Endometrium (tissue), 2 donors: ENCODE measurements at regions not wholly inside any gene's neighbourhood (a gene's known extent, or its start where the extent isn't known, plus 50 kb on each side); places are given as distances from the start of the nearest gene placed in this dataset.
"Not testable (repeated sequence)": the region's sequence is repeated elsewhere in the genome, so short reads cannot be mapped to it uniquely, and the experiment has no call there.

ENCODE experiments used
- FAIRE-seq: peaks from 2 replicates; lab custom pipeline; 2012; peaks lifted over from hg19 to GRCh38; lab: Jason Lieb, UNC
- donor health status: control.
- donor health status: control.

DNA sequence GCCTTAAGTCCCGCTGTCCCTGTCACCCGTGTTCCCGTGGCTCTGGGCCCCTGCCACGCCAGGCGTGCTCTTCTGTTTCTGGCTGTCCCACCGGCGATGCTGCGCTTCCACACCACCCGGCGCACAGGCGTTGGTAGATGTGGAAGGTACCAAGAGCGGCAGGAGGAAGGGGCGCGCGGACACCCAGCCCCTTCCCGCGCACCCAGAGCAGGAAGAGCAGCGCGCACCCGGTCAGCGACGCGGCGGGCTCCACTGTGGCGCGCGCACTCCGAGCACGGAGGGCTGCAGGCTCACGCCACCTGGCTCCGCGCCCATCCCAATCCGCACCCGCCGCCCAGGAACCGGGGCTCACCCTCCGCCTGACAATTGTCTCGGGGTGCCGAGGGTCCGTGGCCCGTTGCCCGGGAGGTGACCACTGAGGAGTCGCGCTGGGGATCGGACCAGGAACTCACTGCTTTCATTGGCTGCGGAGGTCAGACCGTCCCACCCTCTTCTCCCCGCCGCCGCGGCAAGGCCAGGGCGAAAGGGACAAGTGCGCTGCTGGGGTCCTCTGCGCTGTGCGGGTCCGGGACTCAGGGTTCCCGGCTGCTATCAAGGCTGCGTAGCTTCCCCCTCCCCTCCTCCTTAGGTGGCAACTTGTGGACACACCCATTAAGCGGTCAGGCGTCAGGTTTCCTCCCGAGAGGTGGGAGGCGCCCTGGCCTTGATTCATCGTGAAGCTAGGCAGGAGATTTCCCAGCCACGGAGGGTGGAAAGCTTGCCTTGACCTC is 121.6 kb upstream of the ZNF92 start:
- FAIRE-seq: no peak

DNA sequence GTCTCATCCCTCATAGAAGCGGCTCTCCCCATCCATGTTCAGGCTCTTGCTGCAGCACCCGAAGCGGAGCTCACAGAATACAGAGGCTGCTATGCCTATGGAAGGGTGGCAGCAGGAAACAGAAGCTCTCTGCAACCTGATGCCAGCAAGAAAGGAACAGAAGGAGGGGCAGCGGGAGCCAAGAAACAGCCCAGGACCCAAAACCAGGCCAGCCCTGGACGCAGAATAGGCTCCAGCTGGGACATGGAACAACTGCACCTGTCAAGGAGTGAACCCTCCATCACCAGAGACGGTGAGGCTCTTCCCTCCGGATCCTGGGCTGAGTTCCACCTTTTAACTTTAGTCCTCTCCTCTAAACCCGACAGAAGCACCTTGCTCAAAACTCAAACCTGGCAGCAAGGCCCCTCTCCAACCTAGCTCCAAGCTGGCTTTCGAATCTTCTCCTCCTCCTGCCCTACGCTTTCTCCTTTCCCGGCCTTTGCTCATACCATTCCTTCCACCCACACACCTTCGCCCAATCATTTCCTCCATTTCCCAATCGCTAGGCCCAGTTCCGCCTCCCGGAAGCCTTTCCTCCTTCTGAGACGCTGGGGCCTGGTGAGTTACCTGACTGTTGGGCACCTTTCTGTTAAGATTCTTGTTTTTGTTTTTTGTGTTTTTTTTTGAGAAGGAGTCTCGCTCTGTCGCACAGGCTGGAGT is 122.8 kb upstream of the ZNF92 start:
- FAIRE-seq: no peak

DNA sequence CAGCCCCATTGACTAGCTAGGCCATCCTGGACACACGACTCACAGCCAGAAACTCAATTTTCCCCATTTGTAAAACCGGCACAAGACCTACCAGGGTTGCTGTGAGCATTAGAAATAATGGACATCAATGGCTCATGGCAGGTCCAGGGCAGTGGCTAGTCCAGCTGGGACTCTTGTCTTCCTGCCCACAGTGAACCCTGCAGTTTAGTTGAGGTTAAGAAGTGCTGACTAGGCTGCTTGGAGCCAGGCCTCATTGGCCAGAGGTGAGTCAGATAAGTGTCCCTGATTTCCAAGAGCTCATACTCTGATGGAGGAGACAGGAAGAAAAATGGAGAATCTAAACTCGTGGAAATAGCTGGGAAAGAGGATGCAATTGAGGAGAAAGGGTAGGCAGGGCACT is 123.4 kb upstream of the ZNF92 start:
- no peak for FAIRE-seq

DNA sequence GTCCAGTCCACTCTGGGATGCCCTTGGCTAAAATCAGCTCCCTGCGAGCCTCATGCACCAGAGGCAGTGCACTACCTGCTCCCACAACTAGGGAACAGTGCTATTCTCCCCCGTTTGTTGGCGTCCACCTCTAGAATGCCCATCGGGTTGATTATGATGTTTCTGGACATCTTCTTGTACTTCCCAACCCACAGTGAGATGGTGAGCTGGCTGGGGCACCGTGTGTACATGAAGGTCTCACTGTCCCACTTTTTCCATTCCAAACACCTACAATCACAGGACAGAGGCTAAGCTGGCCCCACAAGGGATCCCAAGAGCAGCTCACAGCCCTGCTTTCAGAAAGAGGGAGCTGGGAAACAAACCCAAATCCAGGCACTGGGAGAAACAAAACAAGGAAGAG is 126.2 kb upstream of the ZNF92 start:
- FAIRE-seq: no peak

DNA sequence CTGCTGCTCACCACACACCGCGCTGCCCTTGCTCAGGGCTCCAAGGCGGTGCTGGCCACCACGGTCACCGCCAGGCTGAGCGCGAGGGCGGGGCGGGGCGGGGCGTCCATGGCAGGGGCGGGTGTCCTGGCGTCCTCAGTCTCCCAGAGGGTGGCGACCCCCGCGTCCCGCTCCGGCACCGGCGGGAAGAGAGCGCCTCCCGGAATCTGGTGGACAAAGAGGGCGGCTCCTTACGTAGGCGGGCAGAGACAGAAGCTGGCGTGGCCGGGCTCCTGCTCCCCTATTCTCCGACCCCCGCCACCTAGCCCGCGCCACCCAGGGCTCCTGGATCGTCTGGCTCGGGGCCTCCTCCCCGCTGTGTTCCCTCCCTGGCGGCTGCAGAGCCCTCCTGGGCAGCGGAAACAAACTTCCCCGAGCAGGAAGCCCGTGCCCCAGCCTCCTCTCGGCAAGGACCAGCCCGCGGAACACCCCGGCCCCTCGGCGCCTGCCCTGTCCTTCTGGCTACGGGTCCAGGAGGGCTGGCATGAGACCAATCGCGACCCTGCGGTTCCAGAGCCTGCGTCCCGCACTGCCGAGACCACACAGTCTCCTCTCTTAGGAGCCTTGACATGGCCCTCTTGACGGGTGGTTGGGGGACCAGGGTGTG is 133.8 kb upstream of the ZNF92 start:
- FAIRE-seq: no peak

DNA sequence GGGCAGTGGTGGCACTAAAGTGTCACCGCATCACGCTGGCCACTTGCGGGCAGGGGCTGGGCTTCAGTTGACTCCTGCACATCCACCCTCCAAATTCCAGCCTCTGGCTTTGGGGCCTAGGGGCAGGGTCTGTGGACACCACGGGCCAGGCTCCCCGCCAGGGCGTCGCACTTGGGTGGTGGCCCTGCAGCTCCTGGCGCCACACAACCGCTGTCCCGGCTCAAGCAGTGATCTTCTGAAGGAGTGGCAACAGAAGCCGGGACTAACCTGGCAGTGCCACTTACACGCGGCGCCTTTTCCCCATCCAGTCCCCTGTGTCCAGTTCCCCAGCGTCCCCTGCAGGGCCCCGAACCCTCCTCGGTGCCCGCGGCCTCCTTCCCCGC is 134.3 kb upstream of the ZNF92 start:
- no peak for FAIRE-seq

DNA sequence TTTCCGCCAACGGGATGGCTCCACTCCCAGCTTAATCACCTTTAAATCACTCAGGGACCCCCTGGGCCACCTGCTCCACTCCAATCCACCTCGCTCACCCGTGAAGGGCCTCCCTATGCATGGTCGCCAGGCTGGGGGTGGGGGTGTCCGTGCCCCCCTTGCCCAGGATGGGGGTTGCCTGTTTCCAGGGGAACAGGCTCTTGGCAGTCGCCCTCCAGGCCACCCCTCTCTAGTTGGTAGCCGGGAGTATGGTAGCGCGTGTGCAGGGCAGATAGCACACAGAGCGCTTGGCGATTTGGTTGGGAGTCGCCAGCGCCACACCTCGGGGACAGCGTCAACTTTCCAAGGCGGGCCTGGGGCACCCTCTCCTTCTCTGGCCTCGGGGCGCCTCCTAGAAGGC is 134.9 kb upstream of the ZNF92 start:
- no peak for FAIRE-seq

DNA sequence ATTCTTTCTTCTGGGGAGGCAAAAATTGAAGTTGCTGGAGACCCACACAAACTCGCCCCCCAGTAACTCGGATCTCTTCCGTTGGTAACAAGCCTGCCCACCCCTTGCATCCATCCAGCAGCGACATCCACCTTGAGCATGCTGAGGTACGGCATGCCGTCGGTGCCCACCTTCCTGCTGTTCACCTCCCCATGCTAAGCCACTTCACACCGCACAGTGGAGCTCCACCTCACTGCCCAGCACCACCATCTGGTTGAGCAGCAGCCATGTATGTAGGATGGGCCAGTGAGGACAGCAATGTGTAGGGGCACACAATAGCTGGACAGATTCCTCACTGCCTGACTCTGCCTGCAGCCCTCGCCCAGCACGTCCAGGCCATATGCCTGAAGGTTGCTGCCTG is 138.1 kb upstream of the ZNF92 start:
- FAIRE-seq: no peak

DNA sequence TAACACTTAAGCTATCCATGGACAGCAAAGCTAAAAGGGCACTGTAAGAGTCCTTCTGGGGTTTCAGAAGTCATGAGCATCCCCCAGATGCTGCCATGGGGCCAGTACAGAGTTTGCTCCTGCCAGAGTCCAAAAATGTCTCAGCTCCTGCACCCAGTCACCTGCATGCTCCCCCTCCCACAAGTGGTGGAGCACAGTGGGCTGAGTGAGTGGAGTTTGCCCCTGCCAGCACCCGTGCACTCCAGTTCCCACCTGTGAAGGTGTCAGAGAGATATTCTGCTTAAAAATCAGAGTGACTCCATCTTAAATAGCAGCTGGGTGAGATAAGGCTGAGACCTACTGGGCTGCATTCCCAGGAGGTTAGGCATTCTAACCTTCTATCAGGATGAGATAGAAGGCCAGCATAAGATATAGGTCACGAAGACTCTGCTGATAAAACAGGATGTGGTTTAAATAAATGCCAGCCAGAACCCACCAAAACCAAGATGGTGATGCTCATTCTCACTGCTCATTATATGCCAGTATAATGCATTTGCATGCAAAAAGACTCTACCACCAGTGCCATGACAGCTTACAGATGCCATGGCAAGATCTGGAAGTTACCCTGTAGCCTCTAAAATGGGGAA is 140.1 kb upstream of the ZNF92 start:
- FAIRE-seq: no peak

DNA sequence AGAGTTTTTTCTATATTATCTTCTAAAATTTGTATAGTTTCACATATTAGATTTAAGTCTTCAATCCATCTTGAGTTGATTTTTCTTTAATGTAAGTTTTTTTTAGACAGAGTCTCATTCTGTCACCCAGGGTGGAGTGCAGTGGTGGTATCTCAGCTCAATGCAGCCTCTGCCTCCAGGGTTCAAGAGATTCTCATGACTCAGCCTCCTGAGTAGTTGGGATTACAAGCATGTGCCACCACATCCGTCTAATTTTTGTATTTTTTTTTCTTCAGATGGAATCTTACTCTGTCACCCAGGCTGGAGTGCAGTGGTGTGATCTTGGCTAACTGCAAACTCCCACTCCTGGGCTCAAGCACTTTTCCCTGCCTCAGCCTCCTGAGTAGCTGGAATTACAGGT is 143.4 kb upstream of the ZNF92 start:
- no peak for FAIRE-seq

DNA sequence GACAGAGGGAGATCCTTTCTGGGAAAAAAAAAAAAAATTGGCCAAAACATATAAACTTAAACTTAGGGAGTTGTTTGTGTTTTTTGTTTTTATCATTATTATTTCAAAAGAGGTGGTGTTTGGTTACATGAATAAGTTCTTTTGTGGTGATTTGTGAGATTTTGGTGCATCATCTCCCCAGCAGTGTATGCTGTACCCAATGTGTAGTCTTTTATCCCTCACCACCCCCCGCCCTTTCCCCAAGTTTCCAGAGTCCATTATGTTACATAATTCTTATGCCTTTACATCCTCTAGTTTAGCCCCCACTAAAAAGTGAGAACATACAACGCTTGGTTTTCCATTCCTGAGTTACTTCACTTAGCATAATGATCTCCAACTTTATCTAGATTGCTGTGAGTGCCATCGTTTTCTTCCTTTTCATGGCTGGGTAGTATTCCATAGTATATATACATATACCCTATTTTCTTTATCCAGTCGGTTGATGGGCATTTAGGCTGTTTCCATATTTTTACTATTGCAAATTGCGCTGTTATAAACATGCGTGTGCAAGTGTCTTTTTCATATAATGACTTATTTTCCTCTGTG is 148.1 kb upstream of the ZNF92 start:
- FAIRE-seq: no peak

DNA sequence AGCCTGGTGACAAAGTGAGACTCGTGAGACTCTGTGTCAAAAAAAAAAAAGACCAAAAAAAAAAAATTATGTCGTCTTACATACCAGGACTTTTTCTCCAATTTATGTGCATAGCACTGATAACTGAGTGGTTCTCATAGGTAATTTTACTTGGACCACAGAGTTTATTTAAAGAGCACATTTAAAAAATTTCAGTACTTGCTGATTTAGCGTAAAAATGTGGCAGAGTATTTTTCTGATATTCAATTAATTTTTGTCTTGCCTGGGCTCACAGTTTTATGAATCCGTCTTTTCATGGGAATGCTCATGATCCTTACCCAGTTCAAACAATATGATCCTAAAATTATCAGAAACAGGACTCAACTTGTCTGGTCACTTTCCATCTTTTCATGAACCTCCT is 151.0 kb upstream of the ZNF92 start:
- no peak for FAIRE-seq

DNA sequence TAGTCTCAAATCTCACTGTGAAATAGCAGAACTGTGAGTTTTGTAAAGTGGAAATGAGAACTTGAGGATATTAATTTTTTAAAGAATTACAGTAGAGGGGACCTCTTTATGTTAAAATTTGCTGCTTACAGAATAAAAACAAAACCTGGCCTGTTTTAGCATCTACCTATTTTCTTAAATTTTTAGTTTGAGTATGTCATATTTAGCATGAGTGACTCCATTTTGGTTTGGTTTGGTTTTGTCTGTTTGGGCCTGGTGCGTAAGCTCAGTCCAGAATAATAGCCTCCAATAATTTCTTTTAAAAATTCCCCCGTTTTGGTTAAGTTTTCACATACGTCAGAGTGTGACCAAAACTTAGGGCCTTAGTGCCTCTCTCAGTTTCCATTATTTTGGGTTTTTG is 152.0 kb upstream of the ZNF92 start:
- FAIRE-seq: no peak

DNA sequence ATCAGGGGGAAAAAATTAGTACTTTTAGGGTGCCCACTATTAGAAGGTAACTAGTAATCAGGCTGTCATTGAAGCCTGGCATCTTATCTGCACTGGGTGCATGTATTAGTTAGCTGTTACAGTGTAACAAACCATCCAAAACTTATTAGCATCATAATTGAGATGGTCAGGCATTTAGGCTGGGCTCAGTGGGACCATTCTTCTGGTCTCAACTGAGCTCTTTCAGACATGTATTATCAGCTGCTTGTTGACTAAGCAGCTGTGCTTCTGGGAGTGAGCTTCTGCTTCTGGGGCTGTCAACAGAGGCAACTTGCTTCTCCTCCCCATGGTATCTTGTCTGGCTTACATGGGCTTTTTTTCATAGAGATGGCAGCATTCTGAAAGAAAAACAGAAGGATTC is 154.0 kb upstream of the ZNF92 start:
- FAIRE-seq: no peak

DNA sequence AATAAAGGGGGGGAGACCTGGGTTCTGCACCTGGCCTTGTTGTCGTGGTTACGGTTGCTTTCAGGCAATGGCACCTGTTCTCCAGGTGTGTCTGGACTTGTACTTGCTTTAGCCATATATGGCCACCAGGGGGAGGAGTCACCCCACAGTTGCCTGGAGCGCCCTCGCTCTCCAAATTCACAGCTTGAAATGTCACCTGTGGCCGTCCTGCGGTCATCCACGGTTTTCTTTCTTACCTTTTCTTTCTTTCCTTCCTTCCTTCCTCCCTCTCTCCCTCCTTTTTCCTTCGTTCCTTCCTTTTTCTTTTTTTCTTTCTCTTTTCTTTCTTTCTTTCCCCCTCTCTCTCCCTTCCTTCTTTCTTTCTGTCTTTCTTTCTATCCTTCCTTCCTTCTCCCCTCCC is 157.2 kb upstream of the ZNF92 start:
- no peak for FAIRE-seq

DNA sequence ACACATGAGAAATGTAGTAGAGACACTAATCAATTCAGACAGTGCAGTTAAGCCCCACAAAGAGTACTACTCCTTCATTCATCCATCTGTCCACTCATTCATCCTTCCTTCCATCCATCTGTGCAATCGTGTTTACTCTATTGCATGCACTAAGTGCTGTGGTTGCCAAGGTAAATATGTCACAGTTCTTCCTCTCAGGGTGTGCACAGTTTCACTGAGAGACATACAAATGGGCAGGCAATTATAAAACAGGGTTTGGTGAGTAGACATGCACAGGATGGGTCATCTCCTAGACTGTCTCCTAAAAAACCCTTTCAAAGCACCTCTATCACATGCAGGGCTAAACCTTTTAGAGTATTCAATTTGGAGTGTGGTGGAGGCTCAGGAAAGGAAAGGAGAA is 160.4 kb upstream of the ZNF92 start:
- not testable (repeated sequence) for FAIRE-seq

DNA sequence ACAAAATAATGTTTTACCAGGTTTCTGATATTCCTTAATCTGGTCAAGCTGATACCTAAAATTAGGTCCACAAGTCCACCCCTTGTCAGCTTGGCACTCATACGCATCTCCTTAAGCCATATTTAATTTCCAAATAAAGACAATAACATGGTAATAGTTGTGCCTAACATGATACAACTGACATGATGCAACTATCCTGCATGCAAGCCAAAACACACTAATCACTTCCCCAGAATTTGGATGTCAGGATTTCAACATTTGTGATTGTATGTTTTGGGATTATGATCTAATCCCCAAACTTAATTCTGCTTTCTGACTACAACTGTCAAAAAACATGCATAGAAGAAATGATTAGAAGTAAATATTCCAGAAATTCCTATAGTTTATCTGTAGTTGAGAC is 174.4 kb upstream of the ZNF92 start:
- not testable (repeated sequence) for FAIRE-seq

DNA sequence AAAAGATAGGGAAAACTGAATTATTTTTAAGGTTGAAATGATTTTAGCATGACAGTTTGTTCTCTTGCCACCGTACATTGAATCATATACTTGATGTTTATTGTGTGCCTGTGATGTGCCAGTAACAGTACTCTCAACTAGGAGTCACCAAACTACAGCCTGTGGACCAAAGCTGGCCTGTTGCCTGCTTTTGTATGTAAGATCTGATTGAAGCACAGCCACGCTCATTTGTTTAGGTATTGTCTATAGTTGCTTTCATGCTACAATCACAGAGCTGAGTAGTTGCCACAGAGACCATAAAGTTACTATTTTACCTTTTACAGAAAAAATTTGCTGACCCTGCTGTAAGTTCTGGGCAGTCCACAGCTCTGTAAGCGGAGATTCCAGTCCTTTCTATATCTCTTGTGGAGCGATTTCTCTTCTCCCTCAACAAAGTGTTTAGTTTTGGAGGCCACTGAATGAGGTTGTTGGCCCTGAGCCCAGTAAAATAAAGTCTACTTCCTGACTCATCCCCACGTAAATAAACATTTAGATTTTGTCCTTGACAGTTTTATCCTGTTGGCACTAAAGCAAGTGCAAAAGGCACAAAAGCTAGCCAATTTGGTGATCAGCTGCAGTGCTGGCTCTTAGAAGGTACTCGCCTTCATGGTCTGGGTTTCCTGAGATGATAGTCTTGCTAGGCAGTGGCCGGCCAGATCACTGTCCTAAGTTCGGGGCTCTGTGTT is 180.2 kb upstream of the ZNF92 start:
- FAIRE-seq: not testable (repeated sequence)

DNA sequence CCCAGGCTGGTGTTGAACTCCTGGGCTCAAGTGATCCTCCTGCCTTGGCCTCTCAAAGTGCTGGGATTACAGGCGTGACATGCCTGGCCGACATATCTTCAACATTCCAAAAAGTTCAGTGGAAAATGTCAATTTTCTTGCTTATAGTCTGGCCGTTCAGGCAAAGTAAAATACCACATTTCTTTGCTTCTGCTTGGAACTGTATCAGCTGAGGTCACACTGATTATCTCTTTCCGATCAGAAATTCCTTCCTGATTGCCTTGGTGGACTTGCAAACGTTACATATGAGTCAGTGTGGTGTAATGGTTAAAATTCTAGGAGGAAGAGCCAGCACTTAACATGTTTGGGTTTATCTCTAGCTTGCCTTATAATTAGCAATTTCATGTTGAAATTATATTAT is 170.6 kb upstream of the ERV3-1 start:
- not testable (repeated sequence) for FAIRE-seq

DNA sequence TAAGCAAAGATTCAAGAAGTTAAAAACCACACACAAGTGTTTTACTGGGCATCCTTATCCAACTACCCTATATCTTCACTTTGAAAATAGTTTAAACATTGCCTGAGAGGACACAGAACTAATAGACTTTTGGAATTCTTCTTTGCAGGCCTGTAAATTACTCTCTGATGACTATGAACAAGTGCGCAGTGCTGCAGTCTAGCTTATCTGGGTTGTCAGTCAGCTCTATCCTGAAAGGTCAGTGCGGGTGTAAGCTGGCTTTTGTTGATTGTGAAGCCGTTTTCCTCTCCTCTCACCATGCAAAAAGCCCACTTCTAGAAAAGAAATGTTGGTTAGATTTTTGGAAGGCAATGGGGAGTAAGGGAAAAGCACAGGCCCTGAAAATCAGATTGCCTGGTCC is 143.6 kb upstream of the ERV3-1 start:
- FAIRE-seq: not testable (repeated sequence)

DNA sequence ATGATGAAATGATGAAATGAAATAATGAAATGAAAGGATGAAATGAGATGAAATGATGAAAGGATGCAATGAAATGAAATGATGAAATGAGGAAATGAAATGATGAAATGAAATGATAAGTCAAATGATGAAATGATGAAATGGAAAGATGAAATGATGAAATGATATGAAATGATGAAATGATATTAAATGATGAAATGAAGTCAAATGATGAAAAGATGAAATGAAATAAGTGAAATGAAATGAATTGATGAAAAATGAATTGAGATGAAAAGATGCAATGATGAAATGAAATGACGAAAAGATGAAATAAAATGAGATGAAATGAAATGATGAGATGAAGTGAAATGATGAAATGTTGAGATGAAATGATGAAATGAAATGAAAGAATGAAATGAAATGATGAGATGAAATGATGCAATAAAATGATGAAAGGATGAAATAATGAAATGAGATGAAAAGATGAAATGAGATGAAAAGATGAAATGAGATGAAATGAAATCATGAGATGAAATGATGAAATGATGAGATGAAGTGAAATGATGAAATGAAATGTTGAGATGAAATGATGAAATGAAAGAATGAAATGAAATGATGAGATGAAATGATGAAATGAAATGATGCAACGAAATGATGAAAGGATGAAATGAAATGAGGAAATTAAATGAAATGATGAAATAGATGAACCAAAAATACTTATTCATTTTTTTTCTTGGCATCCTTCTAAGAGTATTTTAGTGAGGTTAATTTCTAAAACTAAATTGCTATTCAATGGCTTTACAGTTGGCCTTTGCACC is 139.8 kb upstream of the ERV3-1 start:
- not testable (repeated sequence) for FAIRE-seq
